Smooth muscle cell (in vitro differentiated cells): ENCODE measurements at regions not wholly inside any gene's neighbourhood (a gene's known extent, or its start where the extent isn't known, plus 50 kb on each side); places are given as distances from the start of the nearest gene placed in this dataset.

Experiments used
- DNase-seq: peaks from one replicate; lab custom pipeline; 2025; ENCODE audit not compliant: unreplicated experiment; lab: John Stamatoyannopoulos, UW
- H2AFZ ChIP-seq: fragments of 200-600 bp; sonication (generic); 2 replicates; pipeline ENCODE4 v1.6.0; 2016; ENCODE audit warnings: antibody characterized with exemption, low read depth, mild to moderate bottlenecking
- H3F3A ChIP-seq: fragments of 200-600 bp; sonication (generic); 2 replicates; pipeline ENCODE4 v1.6.0; 2017; ENCODE audit warnings: antibody characterized with exemption, low read depth
- H3K27ac ChIP-seq: fragments of 200-600 bp; sonication (generic); 2 replicates; pipeline ENCODE4 v1.5.1; 2016; ENCODE audit warnings: low read depth, mild to moderate bottlenecking
- H3K27me3 ChIP-seq: fragments of 200-600 bp; sonication (generic); 2 replicates; pipeline ENCODE4 v1.6.1; 2016; ENCODE audit warnings: low read depth, mild to moderate bottlenecking
- H3K36me3 ChIP-seq: fragments of 200-600 bp; sonication (generic); 2 replicates; pipeline ENCODE4 v1.5.1; 2016; ENCODE audit warnings: low read depth
- H3K4me1 ChIP-seq: fragments of 200-600 bp; sonication (generic); 2 replicates; pipeline ENCODE4 v1.5.1; 2016; ENCODE audit warnings: low read depth
- H3K4me2 ChIP-seq: fragments of 200-600 bp; sonication (generic); 2 replicates; pipeline ENCODE4 v1.6.0; 2016; ENCODE audit warnings: mild to moderate bottlenecking
- H3K4me3 ChIP-seq: fragments of 200-600 bp; sonication (generic); 2 replicates; pipeline ENCODE4 v1.5.1; 2016; ENCODE audit warnings: mild to moderate bottlenecking
- H3K79me2 ChIP-seq: fragments of 200-600 bp; sonication (generic); 2 replicates; pipeline ENCODE4 v1.6.0; 2016; ENCODE audit warnings: low read depth, mild to moderate bottlenecking
- H3K9ac ChIP-seq: fragments of 200-600 bp; sonication (generic); 2 replicates; pipeline ENCODE4 v1.6.0; 2016; ENCODE audit warnings: low read depth
- H3K9me3 ChIP-seq: fragments of 200-600 bp; sonication (generic); replicated peaks from 2 replicates; pipeline ENCODE4 v1.5.1; 2016; ENCODE audit warnings: low read depth
- H4K20me1 ChIP-seq: fragments of 200-600 bp; sonication (generic); 2 replicates; pipeline ENCODE4 v1.6.0; 2016; ENCODE audit warnings: low read depth
- WGBS: methylation state at CpG from one replicate; pipeline ENCODE4 v1.1.7; 2016; ENCODE audit warnings: low lambda C conversion rate; 5-methylcytosine and 5-hydroxymethylcytosine counted together
- TF ChIP-seq, protein P1 (sequence below): fragments of 200-600 bp; sonication (generic); IDR thresholded peaks from 2 replicates; pipeline ENCODE4 v1.5.1; 2017; ENCODE audit warnings: borderline replicate concordance, mild to moderate bottlenecking, antibody characterized with exemption; ENCODE audit not compliant: insufficient read depth, poor library complexity, severe bottlenecking

DNA sequence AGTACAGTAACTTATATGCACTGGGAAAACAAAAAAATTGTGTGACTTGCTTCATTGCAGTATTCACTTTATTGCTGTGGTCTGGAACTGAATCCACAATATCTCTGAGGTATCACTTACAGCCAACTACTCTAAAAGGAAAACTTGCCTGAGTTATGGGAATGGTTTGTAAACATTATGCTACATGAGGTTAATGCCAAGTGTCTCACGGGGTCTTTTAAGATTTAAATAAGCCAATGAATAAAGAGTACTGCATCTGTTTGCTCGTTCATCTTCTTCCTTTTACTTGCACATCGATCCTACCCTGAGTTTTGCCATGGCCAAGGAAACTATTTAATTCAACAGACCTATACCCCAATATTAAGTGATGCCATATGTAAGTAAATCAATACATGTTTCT lies 72.0 kb upstream of the API5 start:
- Histone ChIP-seq H3K4me3 (no peak overlapping the region), H4K20me1 (no peaks in the 10 kb centered on the region), H2AFZ (no peak overlapping the region), H3K27me3 (no peaks in the 10 kb centered on the region), H3K4me2 (no peak overlapping the region), H3K9me3 (no peaks in the 10 kb centered on the region), H3K9ac (no peak overlapping the region), H3F3A (no peaks in the 10 kb centered on the region), H3K36me3 (no peaks in the 10 kb centered on the region), H3K79me2 (no peaks in the 10 kb centered on the region), H3K4me1 (peaks cover 4% of the 10 kb centered on the region), H3K27ac (no peak overlapping the region)
- no peak for DNase-seq
- TF ChIP-seq, protein P1, sequence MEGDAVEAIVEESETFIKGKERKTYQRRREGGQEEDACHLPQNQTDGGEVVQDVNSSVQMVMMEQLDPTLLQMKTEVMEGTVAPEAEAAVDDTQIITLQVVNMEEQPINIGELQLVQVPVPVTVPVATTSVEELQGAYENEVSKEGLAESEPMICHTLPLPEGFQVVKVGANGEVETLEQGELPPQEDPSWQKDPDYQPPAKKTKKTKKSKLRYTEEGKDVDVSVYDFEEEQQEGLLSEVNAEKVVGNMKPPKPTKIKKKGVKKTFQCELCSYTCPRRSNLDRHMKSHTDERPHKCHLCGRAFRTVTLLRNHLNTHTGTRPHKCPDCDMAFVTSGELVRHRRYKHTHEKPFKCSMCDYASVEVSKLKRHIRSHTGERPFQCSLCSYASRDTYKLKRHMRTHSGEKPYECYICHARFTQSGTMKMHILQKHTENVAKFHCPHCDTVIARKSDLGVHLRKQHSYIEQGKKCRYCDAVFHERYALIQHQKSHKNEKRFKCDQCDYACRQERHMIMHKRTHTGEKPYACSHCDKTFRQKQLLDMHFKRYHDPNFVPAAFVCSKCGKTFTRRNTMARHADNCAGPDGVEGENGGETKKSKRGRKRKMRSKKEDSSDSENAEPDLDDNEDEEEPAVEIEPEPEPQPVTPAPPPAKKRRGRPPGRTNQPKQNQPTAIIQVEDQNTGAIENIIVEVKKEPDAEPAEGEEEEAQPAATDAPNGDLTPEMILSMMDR, result no peak
- 75% methylated on average over 3 of the region's 3 CpGs for WGBS

DNA sequence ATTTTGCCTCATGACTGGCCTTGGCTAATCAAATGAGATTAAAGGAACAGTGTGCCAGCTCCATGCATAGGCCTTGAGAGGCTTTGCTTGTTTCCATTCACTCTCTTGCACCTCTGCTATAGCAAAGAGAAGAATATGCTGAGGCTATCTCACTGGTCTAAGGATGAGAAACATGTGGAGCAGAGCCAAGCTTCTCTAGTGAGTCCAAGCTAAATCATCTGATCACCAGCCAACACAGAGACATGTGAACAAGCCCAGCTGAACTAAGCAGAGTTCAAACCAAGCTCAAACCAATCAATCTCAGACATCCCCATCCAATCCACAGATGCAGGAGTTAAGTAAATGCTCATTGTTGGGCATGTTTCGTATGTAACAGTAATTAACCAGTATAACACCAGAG lies 69.4 kb upstream of the API5 start:
- H3K4me3 ChIP-seq, result no peak overlapping the region
- no peak for DNase-seq
- H2AFZ ChIP-seq, result no peak overlapping the region
- no peak overlapping the region for H3K4me2 ChIP-seq
- no peak overlapping the region for H3K9ac ChIP-seq
- H3K4me1 ChIP-seq, result peaks cover 4% of the 10 kb centered on the region
- TF ChIP-seq, protein P1, result no peak
- no peaks in the 10 kb centered on the region for H3K79me2 ChIP-seq
- no peaks in the 10 kb centered on the region for H4K20me1 ChIP-seq
- no peaks in the 10 kb centered on the region for H3K9me3 ChIP-seq
- H3K27me3 ChIP-seq, result no peaks in the 10 kb centered on the region
- no peaks in the 10 kb centered on the region for H3F3A ChIP-seq
- no peaks in the 10 kb centered on the region for H3K36me3 ChIP-seq
- no peak overlapping the region for H3K27ac ChIP-seq
- 74% methylated on average over 1 of the region's 1 CpG for WGBS

DNA sequence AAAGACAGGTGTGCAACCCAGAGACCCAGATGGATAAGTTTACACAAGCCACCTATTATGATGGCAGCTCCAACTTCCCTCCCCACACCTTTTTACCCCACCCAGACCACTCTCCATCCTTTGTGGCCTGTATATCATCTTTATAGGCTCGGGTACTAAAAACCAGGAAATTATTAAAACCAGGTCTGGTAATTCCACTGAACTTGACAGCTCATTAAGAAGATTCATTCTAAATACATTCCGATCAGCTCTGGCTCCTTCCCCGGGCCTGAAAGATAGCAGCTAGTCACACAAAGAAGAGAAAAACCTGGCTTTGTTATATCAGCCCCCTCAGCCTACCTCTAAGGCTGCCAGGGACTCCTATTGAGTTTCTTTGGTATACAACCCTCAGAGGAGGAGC lies 67.9 kb upstream of the API5 start:
- no peak overlapping the region for H3K4me3 ChIP-seq
- TF ChIP-seq, protein P1, result no peak
- H3K4me2 ChIP-seq, result no peak overlapping the region
- no peaks in the 10 kb centered on the region for H3F3A ChIP-seq
- H3K4me1 ChIP-seq, result peaks cover 4% of the 10 kb centered on the region
- H3K36me3 ChIP-seq, result no peaks in the 10 kb centered on the region
- H2AFZ ChIP-seq, result no peak overlapping the region
- H3K27me3 ChIP-seq, result no peaks in the 10 kb centered on the region
- no peaks in the 10 kb centered on the region for H3K79me2 ChIP-seq
- H3K9ac ChIP-seq, result no peak overlapping the region
- H3K27ac ChIP-seq, result no peak overlapping the region
- DNase-seq, result no peak
- WGBS, result 24% methylated on average over 3 of the region's 3 CpGs
- H4K20me1 ChIP-seq, result no peaks in the 10 kb centered on the region
- no peaks in the 10 kb centered on the region for H3K9me3 ChIP-seq

DNA sequence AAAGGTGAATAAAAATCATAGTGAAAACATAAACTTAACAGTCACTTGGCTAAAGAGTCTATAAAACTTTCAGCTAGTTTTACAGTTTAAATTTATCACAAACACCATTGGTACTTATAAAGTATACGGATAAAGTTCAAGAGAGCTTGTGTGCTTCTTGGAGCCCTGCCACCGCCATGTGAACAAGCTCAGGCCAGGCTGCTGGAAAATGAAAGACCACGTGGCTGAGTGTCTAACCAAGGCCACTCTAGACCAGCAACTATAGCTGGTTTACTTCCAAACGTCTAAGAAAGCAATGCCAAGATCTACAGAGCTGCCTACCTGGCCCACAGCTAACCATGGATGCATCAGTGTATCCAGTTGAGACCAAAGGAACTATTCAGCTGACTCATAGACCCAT lies 66.3 kb upstream of the API5 start:
- Histone ChIP-seq H3K9ac (no peak overlapping the region), H3F3A (no peaks in the 10 kb centered on the region), H3K27ac (no peak overlapping the region), H3K9me3 (no peaks in the 10 kb centered on the region), H3K4me1 (peaks cover 4% of the 10 kb centered on the region), H2AFZ (no peak overlapping the region), H3K27me3 (no peaks in the 10 kb centered on the region), H3K36me3 (no peaks in the 10 kb centered on the region), H3K79me2 (no peaks in the 10 kb centered on the region), H3K4me2 (no peak overlapping the region), H4K20me1 (no peaks in the 10 kb centered on the region), H3K4me3 (no peak overlapping the region)
- no peak for DNase-seq
- 74% methylated on average over 4 of the region's 4 CpGs for WGBS
- TF ChIP-seq, protein P1, result no peak
